ENCODE measurements at regions not wholly inside any gene's neighbourhood (a gene's known extent, or its start where the extent isn't known, plus 50 kb on each side); places are given as distances from the start of the nearest gene placed in this dataset.

GRCh38 chr10:4006051-4006450, 221.0 kb upstream of the KLF6 start:
- Mint-ChIP-seq H3K4me3 (ENCODE audit: unreplicated experiment) (no peak overlapping the region), H3K27ac (ENCODE audit: unreplicated experiment) (no peak overlapping the region), H3K9me3 (ENCODE audit: unreplicated experiment) (peaks cover 6% of the 10 kb centered on the region), H3K36me3 (ENCODE audit: low read depth, unreplicated experiment) (no peaks in the 10 kb centered on the region), H3K27me3 (ENCODE audit: low read depth, unreplicated experiment) (no peaks in the 10 kb centered on the region), H3K4me1 (ENCODE audit: low read depth, unreplicated experiment) (peaks cover 9% of the 10 kb centered on the region)
- no peaks in the 10 kb centered on the region for H4K20me1 ChIP-seq (ENCODE audit: insufficient read depth, low read length)
- no peak for FAIRE-seq
- no peak overlapping the region for H3K4me3 ChIP-seq (ENCODE audit: insufficient read depth, low read depth, low read length)
- no peaks in the 10 kb centered on the region for H3K9me3 ChIP-seq (ENCODE audit: insufficient read depth, low read depth, low read length)
- TF ChIP-seq EZH2 (IDR thresholded peaks at IDR 0.05; ENCODE audit: insufficient read depth, low read length) (no peak), CTCF (IDR thresholded peaks at IDR 0.05; ENCODE audit: insufficient read depth, low read depth, low read length) (no peak)
- no peaks in the 10 kb centered on the region for H3K36me3 ChIP-seq (ENCODE audit: insufficient read depth, low read length)
- H3K4me2 ChIP-seq (ENCODE audit: low read length) = no peak overlapping the region
- no peaks in the 10 kb centered on the region for H3K4me1 ChIP-seq (ENCODE audit: insufficient read depth, low read length)
- H3K27ac ChIP-seq (ENCODE audit: low read depth, low read length) = no peak overlapping the region
- H3K9ac ChIP-seq (ENCODE audit: low read length) = no peak overlapping the region
- H3K79me2 ChIP-seq (ENCODE audit: insufficient read depth, low read length) = no peaks in the 10 kb centered on the region
- H2AFZ ChIP-seq (ENCODE audit: low read depth, low read length) = no peak overlapping the region
- DNase-seq (ENCODE audit: low read depth) = no peak
- no peaks in the 10 kb centered on the region for H3K27me3 ChIP-seq (ENCODE audit: insufficient read depth, low read length)

GRCh38 chr10:4004990-4005389, 220.0 kb upstream of the KLF6 start:
- H3K36me3 ChIP-seq (ENCODE audit: insufficient read depth, low read length) = no peaks in the 10 kb centered on the region
- no peaks in the 10 kb centered on the region for H3K9me3 ChIP-seq (ENCODE audit: insufficient read depth, low read depth, low read length)
- no peak overlapping the region for H3K4me3 ChIP-seq (ENCODE audit: insufficient read depth, low read depth, low read length)
- H3K9ac ChIP-seq (ENCODE audit: low read length) = no peak overlapping the region
- H4K20me1 ChIP-seq (ENCODE audit: insufficient read depth, low read length) = no peaks in the 10 kb centered on the region
- H3K27me3 Mint-ChIP-seq (ENCODE audit: low read depth, unreplicated experiment) = no peaks in the 10 kb centered on the region
- H3K27ac Mint-ChIP-seq (ENCODE audit: unreplicated experiment) = no peak overlapping the region
- H3K4me2 ChIP-seq (ENCODE audit: low read length) = no peak overlapping the region
- FAIRE-seq (no peak), DNase-seq (ENCODE audit: low read depth) (no peak)
- peaks cover 6% of the 10 kb centered on the region for H3K9me3 Mint-ChIP-seq (ENCODE audit: unreplicated experiment)
- TF ChIP-seq CTCF (IDR thresholded peaks at IDR 0.05; ENCODE audit: insufficient read depth, low read depth, low read length) (no peak), EZH2 (IDR thresholded peaks at IDR 0.05; ENCODE audit: insufficient read depth, low read length) (no peak)
- H3K27me3 ChIP-seq (ENCODE audit: insufficient read depth, low read length) = no peaks in the 10 kb centered on the region
- H3K79me2 ChIP-seq (ENCODE audit: insufficient read depth, low read length) = no peaks in the 10 kb centered on the region
- no peak overlapping the region for H2AFZ ChIP-seq (ENCODE audit: low read depth, low read length)
- H3K36me3 Mint-ChIP-seq (ENCODE audit: low read depth, unreplicated experiment) = peaks cover 2% of the 10 kb centered on the region
- H3K4me3 Mint-ChIP-seq (ENCODE audit: unreplicated experiment) = no peak overlapping the region
- no peak overlapping the region for H3K27ac ChIP-seq (ENCODE audit: low read depth, low read length)
- H3K4me1 Mint-ChIP-seq (ENCODE audit: low read depth, unreplicated experiment) = peaks cover 9% of the 10 kb centered on the region
- H3K4me1 ChIP-seq (ENCODE audit: insufficient read depth, low read length) = no peaks in the 10 kb centered on the region

- FAIRE-seq (no peak), DNase-seq (ENCODE audit: low read depth) (no peak)
- no peak overlapping the region for H3K4me2 ChIP-seq (ENCODE audit: low read length)
- peaks cover 9% of the 10 kb centered on the region for H3K4me1 Mint-ChIP-seq (ENCODE audit: low read depth, unreplicated experiment)
- H3K79me2 ChIP-seq (ENCODE audit: insufficient read depth, low read length) = no peaks in the 10 kb centered on the region
- H3K4me1 ChIP-seq (ENCODE audit: insufficient read depth, low read length) = no peaks in the 10 kb centered on the region
- H4K20me1 ChIP-seq (ENCODE audit: insufficient read depth, low read length) = no peaks in the 10 kb centered on the region
- TF ChIP-seq CTCF (IDR thresholded peaks at IDR 0.05; ENCODE audit: insufficient read depth, low read depth, low read length) = no peak
- TF ChIP-seq EZH2 (IDR thresholded peaks at IDR 0.05; ENCODE audit: insufficient read depth, low read length) = no peak
- no peaks in the 10 kb centered on the region for H3K9me3 ChIP-seq (ENCODE audit: insufficient read depth, low read depth, low read length)
- no peaks in the 10 kb centered on the region for H3K36me3 ChIP-seq (ENCODE audit: insufficient read depth, low read length)
- no peak overlapping the region for H3K4me3 Mint-ChIP-seq (ENCODE audit: unreplicated experiment)
- H3K36me3 Mint-ChIP-seq (ENCODE audit: low read depth, unreplicated experiment) = peaks cover 2% of the 10 kb centered on the region
- H3K27ac ChIP-seq (ENCODE audit: low read depth, low read length) = no peak overlapping the region
- H3K27ac Mint-ChIP-seq (ENCODE audit: unreplicated experiment) = no peak overlapping the region
- no peak overlapping the region for H2AFZ ChIP-seq (ENCODE audit: low read depth, low read length)
- H3K27me3 ChIP-seq (ENCODE audit: insufficient read depth, low read length) = no peaks in the 10 kb centered on the region
- H3K9ac ChIP-seq (ENCODE audit: low read length) = no peak overlapping the region
- H3K9me3 Mint-ChIP-seq (ENCODE audit: unreplicated experiment) = peaks cover 9% of the 10 kb centered on the region
- H3K4me3 ChIP-seq (ENCODE audit: insufficient read depth, low read depth, low read length) = no peak overlapping the region
- H3K27me3 Mint-ChIP-seq (ENCODE audit: low read depth, unreplicated experiment) = no peaks in the 10 kb centered on the region
These were observed 219.1 kb upstream of the KLF6 start for GRCh38 chr10:4004144-4004543.
